ENCODE measurements at regions not wholly inside any gene's neighbourhood (a gene's known extent, or its start where the extent isn't known, plus 50 kb on each side); places are given as distances from the start of the nearest gene placed in this dataset.

DNA sequence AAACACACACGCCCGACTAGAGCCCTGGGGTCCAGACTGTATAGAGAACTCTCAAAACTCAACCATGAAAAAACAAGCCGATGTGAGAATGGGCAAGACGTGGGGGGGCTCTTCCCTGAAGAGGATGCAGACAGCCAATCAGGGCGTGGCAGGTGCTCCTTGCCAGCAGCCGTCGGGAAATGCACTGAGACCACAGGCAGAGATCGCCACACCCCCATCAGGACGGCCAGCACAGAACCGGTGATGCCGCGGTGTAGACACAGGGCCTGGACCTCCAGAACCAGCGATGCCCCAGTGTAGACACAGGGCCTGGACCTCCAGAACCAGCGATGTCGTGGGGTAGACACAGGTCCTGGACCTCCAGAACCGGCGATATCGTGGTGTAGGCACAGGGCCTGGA, 169.2 kb downstream of the LAT start:
- no peak for TF ChIP-seq BHLHE40 (IDR thresholded peaks at IDR 0.05; ENCODE audit: low read depth, low read length)
- TF ChIP-seq SMC3 (IDR thresholded peaks at IDR 0.05; ENCODE audit: low read depth, low read length), result no peak
- TF ChIP-seq, protein P1, sequence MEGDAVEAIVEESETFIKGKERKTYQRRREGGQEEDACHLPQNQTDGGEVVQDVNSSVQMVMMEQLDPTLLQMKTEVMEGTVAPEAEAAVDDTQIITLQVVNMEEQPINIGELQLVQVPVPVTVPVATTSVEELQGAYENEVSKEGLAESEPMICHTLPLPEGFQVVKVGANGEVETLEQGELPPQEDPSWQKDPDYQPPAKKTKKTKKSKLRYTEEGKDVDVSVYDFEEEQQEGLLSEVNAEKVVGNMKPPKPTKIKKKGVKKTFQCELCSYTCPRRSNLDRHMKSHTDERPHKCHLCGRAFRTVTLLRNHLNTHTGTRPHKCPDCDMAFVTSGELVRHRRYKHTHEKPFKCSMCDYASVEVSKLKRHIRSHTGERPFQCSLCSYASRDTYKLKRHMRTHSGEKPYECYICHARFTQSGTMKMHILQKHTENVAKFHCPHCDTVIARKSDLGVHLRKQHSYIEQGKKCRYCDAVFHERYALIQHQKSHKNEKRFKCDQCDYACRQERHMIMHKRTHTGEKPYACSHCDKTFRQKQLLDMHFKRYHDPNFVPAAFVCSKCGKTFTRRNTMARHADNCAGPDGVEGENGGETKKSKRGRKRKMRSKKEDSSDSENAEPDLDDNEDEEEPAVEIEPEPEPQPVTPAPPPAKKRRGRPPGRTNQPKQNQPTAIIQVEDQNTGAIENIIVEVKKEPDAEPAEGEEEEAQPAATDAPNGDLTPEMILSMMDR (conservative IDR thresholded peaks at IDR 0.05; ENCODE audit: low read depth, low read length), result no peak
- no peak for TF ChIP-seq CEBPB (IDR thresholded peaks at IDR 0.05; ENCODE audit: low read depth, low read length)
- no peak for TF ChIP-seq RCOR1 (IDR thresholded peaks at IDR 0.05; ENCODE audit: insufficient replicate concordance, low read length)
- no peak for TF ChIP-seq POLR2A (IDR thresholded peaks at IDR 0.05; ENCODE audit: low read depth, low read length)
- no peak for TF ChIP-seq RAD21 (IDR thresholded peaks at IDR 0.05; ENCODE audit: low read length)
- no peak for TF ChIP-seq RFX5 (IDR thresholded peaks at IDR 0.05; ENCODE audit: low read depth, low read length)
- TF ChIP-seq MXI1 (IDR thresholded peaks at IDR 0.05; ENCODE audit: borderline replicate concordance, low read depth, low read length), result no peak

Data from IMR-90 (cell line).